Keratinocyte (primary cell): ENCODE measurements at regions not wholly inside any gene's neighbourhood (a gene's known extent, or its start where the extent isn't known, plus 50 kb on each side); places are given as distances from the start of the nearest gene placed in this dataset.

Experiments used
- DNase-seq: peaks from one replicate; pipeline ENCODE4 v3.0.0-alpha.2; 2011; ENCODE audit warnings: low read depth, missing footprints, low spot score
- FAIRE-seq: peaks from 2 replicates; lab custom pipeline; 2011; peaks lifted over from hg19 to GRCh38; lab: Jason Lieb, UNC
- H2AFZ ChIP-seq: 2 replicates; pipeline ENCODE4 v1.6.0; 2012; ENCODE audit warnings: low read length, control low read depth, inconsistent platforms; ENCODE audit not compliant: control insufficient read depth
- H3K27ac ChIP-seq: 2 replicates; pipeline ENCODE4 v1.5.1; 2011; ENCODE audit warnings: low read length; ENCODE audit not compliant: control insufficient read depth, insufficient read depth
- H3K27me3 ChIP-seq: 3 replicates; pipeline ENCODE4 v1.6.0; 2011; ENCODE audit warnings: low read length; ENCODE audit not compliant: control insufficient read depth, insufficient read depth; ENCODE audit errors: extremely low read depth
- H3K36me3 ChIP-seq, 2 experiments: 2 replicates in 1 of 2; 3 replicates in 1 of 2; pipeline ENCODE4 v1.5.1; 2011; ENCODE audit warnings: low read length in 2 of 2, mild to moderate bottlenecking in 1 of 2; ENCODE audit not compliant: control insufficient read depth in 2 of 2, insufficient read depth in 2 of 2; ENCODE audit errors: extremely low read depth in 1 of 2
- H3K4me1 ChIP-seq: 3 replicates; pipeline ENCODE4 v1.5.1; 2011; ENCODE audit warnings: low read length; ENCODE audit not compliant: control insufficient read depth, insufficient read depth; ENCODE audit errors: extremely low read depth
- H3K4me2 ChIP-seq: 3 replicates; pipeline ENCODE4 v1.6.0; 2011; ENCODE audit warnings: low read depth, low read length; ENCODE audit not compliant: control insufficient read depth, insufficient read depth; ENCODE audit errors: extremely low read depth
- H3K4me3 ChIP-seq, 3 experiments: fragments of 200-600 bp in 1 of 3; sonication (generic) in 1 of 3; 2 replicates in 2 of 3; 3 replicates in 1 of 3; pipeline ENCODE4 v1.5.1; 2011 to 2016; ENCODE audit warnings: low read length in 3 of 3, mild to moderate bottlenecking in 3 of 3, control low read depth in 2 of 3, inconsistent platforms in 1 of 3, low read depth in 1 of 3, mixed read lengths in 1 of 3, mixed run types in 1 of 3, moderate library complexity in 1 of 3; ENCODE audit not compliant: control insufficient read depth in 2 of 3, insufficient read depth in 2 of 3; ENCODE audit errors: extremely low read depth in 1 of 3
- H3K79me2 ChIP-seq: 2 replicates; pipeline ENCODE4 v1.6.0; 2012; ENCODE audit warnings: low read length; ENCODE audit not compliant: control insufficient read depth, insufficient read depth
- H3K9ac ChIP-seq: 3 replicates; pipeline ENCODE4 v1.6.0; 2011; ENCODE audit warnings: low read length; ENCODE audit not compliant: control insufficient read depth, insufficient read depth; ENCODE audit errors: extremely low read depth
- H3K9me1 ChIP-seq: 3 replicates; pipeline ENCODE4 v1.6.0; 2011; ENCODE audit warnings: low read length; ENCODE audit not compliant: control insufficient read depth, insufficient read depth; ENCODE audit errors: extremely low read depth
- H3K9me3 ChIP-seq: 2 replicates; pipeline ENCODE4 v1.5.1; 2012; ENCODE audit warnings: low read depth, low read length; ENCODE audit not compliant: control insufficient read depth
- H4K20me1 ChIP-seq: 3 replicates; pipeline ENCODE4 v1.6.0; 2011; ENCODE audit warnings: low read length; ENCODE audit not compliant: control insufficient read depth, insufficient read depth; ENCODE audit errors: extremely low read depth
- EZH2 ChIP-seq: IDR thresholded peaks from one replicate; pipeline ENCODE4 v1.6.1; 2012; ENCODE audit warnings: inconsistent platforms, mild to moderate bottlenecking, low read length, moderate library complexity
- dilution Hi-C: fragments of 300-500 bp; cut with MboI; formaldehyde crosslinking; loops from one replicate; pipeline ENCODE4 v1.7.0; 2020; ENCODE audit warnings: low sequenced_read_pairs; ENCODE audit not compliant: extremely low pct_ligation_motif_present
- TF ChIP-seq, protein P1 (sequence below), 3 experiments: IDR thresholded peaks in 1 of 3; conservative IDR thresholded peaks in 1 of 3; optimal IDR thresholded peaks in 1 of 3; 2 replicates in 2 of 3; 3 replicates in 1 of 3; pipeline versions ENCODE3 to v1.5.1; 2011; ENCODE audit warnings: low read length in 3 of 3, mild to moderate bottlenecking in 3 of 3, moderate library complexity in 2 of 3, control low read depth in 1 of 3, inconsistent platforms in 1 of 3; ENCODE audit not compliant: insufficient read depth in 2 of 3; ENCODE audit errors: extremely low read depth in 1 of 3

GRCh38 chr7:13036256-13036780, 348.9 kb downstream of the ARL4A start:
- no peaks in the 10 kb centered on the region for H3K79me2 ChIP-seq

GRCh38 chr7:13037216-13037615, 349.8 kb downstream of the ARL4A start:
- Histone ChIP-seq H3K27me3 (no peaks in the 10 kb centered on the region), H3K9ac (no peak overlapping the region), H2AFZ (no peak overlapping the region), H3K79me2 (no peaks in the 10 kb centered on the region), H3K27ac (no peak overlapping the region), H3K9me3 (no peaks in the 10 kb centered on the region), H3K4me2 (no peak overlapping the region), H3K36me3 (no peaks in the 10 kb centered on the region), H3K9me1 (no peaks in the 10 kb centered on the region), H3K4me3 (no peak overlapping the region), H3K4me1 (no peaks in the 10 kb centered on the region), H4K20me1 (no peaks in the 10 kb centered on the region)
- DNase-seq = no peak
- TF ChIP-seq, protein P1, sequence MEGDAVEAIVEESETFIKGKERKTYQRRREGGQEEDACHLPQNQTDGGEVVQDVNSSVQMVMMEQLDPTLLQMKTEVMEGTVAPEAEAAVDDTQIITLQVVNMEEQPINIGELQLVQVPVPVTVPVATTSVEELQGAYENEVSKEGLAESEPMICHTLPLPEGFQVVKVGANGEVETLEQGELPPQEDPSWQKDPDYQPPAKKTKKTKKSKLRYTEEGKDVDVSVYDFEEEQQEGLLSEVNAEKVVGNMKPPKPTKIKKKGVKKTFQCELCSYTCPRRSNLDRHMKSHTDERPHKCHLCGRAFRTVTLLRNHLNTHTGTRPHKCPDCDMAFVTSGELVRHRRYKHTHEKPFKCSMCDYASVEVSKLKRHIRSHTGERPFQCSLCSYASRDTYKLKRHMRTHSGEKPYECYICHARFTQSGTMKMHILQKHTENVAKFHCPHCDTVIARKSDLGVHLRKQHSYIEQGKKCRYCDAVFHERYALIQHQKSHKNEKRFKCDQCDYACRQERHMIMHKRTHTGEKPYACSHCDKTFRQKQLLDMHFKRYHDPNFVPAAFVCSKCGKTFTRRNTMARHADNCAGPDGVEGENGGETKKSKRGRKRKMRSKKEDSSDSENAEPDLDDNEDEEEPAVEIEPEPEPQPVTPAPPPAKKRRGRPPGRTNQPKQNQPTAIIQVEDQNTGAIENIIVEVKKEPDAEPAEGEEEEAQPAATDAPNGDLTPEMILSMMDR (optimal IDR thresholded peaks at IDR 0.05 in 1 of 3, IDR thresholded peaks at IDR 0.05 in 1 of 3, conservative IDR thresholded peaks at IDR 0.05 in 1 of 3; ENCODE audit: extremely low read depth in 1 of 3, insufficient read depth in 2 of 3, low read length in 3 of 3) = no peak
- TF ChIP-seq EZH2 = no peak
- dilution Hi-C loops = no loop called here
- no peak for FAIRE-seq

More at GRCh38 chr7:13036256-13036780, 348.9 kb downstream of the ARL4A start:
- DNase-seq (no peak), FAIRE-seq (no peak)
- no peak overlapping the region for H3K4me3 ChIP-seq
- H3K4me1 ChIP-seq = peaks cover 6% of the 10 kb centered on the region
- H3K9me3 ChIP-seq = no peaks in the 10 kb centered on the region
- dilution Hi-C loops = no loop called here
- TF ChIP-seq, protein P1 (optimal IDR thresholded peaks at IDR 0.05 in 1 of 3, IDR thresholded peaks at IDR 0.05 in 1 of 3, conservative IDR thresholded peaks at IDR 0.05 in 1 of 3; ENCODE audit: extremely low read depth in 1 of 3, insufficient read depth in 2 of 3, low read length in 3 of 3) = no peak
- no peak for TF ChIP-seq EZH2
- no peaks in the 10 kb centered on the region for H3K27me3 ChIP-seq
- no peaks in the 10 kb centered on the region for H4K20me1 ChIP-seq
- no peak overlapping the region for H3K4me2 ChIP-seq
- H3K9ac ChIP-seq = no peak overlapping the region
- H3K9me1 ChIP-seq = no peaks in the 10 kb centered on the region
- no peak overlapping the region for H3K27ac ChIP-seq
- no peak overlapping the region for H2AFZ ChIP-seq
- H3K36me3 ChIP-seq = no peaks in the 10 kb centered on the region
